NCI-H1092 treated with DMSO at 0.1 percent for 48 hours (cell line): ENCODE measurements at regions not wholly inside any gene's neighbourhood (a gene's known extent, or its start where the extent isn't known, plus 50 kb on each side); places are given as distances from the start of the nearest gene placed in this dataset.
A peak's percentile ranks its signal among the peaks of the same experiment; 100 is the strongest.

Experiments used
- DNase-seq: peaks from one replicate; lab custom pipeline; 2025; lab: John Stamatoyannopoulos, UW

DNA sequence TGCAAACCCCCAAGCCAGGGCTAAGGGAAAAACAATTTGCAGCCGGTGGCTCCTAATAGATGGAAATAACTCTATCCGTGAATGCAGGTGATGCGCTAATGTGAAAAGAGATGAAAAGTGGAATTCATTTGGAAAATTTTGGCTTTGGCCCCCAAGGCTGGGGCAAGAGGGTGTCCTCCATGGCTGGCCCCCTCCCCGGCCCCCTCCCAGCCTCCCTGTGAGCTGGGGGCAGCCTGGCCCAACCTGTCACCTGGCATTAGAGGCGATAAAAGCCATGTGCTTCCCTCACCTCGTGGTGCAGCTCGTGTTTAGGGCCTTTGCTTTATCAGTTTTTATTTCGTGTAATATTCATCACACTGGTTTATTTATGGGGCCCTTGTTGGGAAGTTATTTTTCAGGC lies 267.2 kb downstream of the ENGASE start:
- no peak for DNase-seq

DNA sequence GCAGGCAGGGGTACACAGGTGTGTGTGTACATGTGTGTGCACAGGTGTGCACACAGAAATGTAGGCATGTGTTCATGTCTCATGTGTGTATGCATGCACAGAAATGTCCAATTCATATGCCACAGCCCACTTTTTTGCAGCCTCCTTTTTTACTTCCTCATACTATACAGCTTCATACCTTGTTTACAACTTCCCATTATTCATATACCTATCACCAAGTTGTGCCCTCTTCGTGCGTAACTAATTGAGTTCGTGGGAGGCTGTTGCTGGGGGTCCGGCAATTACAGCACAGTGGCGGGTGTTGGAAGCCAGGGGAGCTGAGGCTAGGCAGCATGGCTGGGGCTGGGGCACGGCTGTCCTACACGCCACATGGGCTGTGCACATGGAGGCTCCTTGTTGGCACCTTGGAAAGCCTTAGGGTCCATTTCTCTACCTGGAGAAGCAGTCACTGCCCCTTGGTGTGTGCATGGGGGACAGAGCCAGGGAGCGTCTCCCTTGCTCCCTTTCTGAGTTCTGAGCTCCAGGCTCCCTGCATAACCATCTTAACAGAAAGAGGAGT lies 266.7 kb downstream of the ENGASE start:
- no peak for DNase-seq

DNA sequence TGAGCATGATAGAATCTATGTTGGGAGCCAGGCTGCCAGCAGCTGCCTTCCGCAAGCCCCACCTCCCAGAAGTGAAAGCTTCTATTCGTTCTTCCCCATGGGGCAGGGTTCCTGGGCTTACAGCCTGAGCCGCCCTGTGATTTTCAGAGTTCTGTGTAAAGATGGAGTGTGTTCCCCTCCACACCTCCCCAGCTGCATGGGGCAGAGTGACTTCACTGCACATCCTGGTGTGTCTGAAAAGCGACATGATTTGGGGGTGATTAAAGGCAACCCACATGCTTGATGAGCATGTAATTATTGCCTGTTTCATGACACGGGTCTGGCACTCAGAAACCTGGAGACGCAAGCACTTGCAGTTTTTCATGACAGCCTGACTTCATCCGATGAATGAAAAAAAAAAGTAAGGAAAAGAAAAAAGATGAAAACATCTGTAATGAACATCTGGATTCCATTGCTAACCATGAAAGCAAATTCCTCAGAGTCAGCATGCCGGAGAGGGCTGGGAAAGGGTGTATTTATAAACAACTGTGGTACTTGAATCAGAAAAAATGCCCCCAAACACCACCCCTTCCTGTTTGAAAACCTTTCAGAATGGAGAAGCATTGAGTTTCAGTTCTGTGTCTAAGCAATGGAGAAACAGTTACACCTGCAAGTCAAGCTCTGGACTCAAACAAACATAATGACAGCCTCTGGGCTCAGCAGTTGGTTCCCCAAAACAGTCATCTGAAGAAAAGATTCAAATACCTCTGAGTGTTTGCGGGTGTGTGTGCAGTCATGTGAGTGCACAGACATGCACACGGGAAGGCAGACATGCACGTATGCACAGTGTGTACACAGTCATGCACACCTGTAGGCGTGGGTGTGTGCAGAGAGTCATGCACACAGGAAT lies 266.0 kb downstream of the ENGASE start:
- DNase-seq, result no peak

DNA sequence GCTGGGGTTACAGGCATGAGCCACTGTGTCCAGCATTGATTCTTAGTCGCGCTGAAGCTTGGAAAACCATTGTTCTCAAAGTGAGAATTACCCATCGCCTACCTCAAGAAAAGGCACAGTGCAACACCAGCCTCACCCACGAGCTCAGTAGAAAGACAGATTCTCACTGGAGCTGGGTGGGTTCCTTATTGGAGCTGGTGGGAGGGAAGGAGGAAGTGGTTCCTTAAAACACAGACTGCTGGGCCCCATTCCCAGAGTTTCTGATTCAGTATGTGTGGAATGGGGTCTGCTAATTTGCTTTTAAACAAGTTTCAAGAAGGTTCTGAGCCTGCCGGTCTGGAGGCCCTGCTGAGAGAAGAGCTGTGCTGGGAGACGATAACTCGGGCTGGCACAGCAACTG lies 264.7 kb downstream of the ENGASE start:
- DNase-seq, result no peak

DNA sequence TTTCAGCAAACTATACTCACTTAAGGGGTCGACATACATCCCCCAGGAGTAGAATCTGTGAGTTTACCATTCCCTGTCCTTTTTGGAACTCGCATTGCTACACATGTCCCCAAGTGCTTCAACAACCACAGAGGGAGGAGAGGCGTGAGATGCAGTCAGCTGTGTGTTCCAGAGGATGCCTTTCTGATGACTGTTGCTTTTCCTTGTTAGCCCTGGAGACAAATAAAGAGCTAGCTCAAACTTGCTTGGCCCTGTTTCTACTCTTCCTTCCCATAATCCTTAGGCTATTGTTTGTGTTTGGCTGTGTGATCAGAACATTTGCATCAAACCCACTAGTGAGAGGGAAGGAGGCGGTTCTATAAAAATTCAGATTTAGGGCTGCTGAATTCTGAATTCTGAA lies 264.0 kb downstream of the ENGASE start:
- DNase-seq, result no peak

DNA sequence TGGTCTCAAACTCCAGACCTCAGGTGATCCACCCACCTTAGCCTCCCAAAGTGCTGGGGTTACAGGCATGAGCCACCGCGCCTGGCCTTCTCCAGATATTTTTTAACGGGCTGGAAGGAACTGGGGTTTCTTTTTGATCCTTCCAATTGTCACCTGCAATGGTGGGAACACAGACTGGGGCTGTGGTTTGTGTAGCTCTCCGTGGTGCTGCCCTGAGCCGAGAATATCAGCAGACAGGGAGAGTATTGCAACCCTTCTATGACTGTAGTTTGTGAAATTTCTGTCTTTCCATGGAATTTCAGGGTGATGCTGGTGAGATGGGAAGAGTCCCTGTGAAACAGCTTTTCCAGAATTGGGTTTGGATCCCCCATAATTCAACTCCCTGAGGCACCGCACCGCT lies 263.5 kb downstream of the ENGASE start:
- no peak for DNase-seq

DNA sequence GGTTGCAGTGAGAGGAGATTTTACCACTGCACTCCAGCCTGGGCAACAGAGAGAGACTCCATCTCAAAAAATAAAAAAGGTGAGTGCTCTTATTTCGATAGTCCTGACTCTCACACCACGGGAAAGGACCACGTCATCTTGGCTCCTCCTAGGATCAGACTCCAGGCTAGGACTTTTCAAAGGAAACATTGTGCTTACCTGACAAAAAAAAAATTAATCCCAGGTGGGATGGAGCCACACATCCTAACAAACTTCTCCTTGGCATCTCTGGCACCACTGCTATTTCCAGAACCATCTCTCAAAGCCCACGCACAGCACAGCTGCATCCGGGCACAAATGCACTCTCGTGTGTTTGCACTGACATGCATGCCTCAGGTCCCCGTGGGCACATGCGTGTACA lies 262.4 kb downstream of the ENGASE start:
- DNase-seq, result no peak

DNA sequence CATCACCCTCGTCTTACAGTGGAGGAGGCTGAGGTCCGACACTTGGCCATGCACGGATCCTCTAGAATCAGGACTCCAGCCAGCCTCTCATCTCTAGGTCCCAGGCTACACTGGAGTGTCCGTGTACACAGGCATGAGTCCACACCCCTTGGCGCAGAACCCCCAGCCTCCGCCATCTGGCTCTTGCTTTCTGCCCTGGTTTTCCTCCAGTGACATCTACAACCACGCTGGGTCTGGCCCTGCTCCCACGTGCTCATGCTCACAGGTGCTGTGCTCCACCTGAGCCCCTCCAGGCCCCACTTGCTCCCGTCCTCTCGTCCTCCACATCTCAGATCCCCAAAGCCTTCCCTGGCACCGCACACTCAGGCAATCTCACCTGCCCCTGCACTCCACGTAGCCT lies 260.8 kb downstream of the ENGASE start:
- no peak for DNase-seq

DNA sequence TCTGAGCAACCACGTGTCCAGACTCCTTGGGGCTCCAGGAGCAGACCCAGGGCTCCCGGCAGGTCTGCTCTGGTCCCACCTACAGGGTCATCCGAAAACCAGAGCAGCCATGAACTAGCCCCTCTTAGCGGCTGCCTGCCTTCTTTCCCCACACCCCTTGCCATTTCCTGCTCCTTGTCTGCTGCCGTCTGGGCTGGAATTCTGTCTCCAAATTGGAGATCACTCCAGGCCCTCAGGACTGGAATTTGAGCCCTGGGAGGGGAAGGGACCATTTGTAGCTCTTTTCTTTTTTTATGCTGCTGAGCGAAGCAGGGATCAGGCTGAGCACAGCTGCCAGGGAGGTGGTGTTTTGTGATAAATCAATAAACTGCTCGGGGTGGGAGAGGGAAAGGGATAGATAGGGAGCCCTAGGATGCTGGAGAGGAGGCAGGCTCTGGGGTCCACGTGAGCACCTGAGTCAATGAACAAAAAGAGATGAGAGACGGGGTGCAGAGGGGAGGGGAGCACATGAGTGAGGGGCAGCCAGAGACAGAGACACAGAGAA lies 257.5 kb downstream of the ENGASE start:
- peak; percentile 20 for DNase-seq

DNA sequence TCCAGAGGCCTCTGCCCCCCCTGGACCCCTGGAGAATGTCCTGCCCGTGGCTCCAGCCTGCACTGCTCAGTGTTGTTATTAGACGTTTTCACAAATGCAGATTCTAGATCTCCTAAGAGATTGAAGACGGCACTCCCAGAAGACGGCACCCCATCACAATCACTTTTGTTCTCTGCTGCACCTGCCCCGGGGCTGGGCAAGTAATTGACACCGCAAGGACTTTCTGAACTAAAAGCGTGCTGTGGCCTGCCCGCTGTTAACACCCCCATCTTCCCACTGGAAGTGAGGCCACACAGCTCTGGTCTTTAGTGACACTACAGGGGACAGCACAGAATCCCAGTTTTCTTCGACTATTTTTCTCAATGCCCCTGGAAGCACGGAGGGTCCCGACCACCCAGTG lies 256.9 kb downstream of the ENGASE start:
- no peak for DNase-seq

DNA sequence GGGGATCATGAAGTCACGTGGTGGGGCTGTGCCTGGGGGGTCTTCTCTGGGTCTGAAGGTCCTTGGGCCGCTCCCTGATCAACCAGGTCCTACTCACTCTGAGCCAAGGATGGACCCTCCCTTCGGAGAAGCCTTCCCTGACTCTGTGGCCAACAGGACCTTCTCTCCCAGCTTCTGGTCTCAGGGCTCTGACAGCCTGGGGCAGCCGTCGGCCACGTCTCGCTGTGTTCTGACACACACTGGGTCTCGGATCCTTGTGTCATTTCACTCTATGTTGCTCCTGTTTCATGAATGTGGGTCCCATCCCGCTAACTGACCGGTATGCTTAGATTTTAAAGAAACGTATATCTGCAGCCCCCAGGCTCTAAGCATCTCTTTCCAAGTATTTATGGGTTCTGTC lies 256.1 kb downstream of the ENGASE start:
- no peak for DNase-seq

DNA sequence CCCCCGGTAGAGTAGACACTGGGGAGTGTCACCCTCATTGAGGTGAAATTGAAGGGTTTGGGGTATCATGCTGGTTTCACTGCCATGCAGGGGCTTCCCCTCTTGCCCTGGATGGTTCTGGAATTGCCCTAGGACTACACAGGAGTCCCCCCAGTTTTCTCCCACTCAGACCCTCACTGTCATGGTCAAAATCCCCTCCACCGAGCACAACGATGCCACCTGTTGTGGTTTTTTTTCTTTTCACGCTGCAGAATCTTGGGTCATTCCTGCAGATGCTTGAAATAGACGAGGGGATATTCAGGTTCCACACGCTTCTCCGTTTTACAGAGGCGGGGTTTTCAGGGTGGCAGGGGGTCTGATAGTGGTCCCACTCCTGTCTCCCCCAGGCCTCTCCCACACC lies 255.6 kb downstream of the ENGASE start:
- DNase-seq, result no peak

DNA sequence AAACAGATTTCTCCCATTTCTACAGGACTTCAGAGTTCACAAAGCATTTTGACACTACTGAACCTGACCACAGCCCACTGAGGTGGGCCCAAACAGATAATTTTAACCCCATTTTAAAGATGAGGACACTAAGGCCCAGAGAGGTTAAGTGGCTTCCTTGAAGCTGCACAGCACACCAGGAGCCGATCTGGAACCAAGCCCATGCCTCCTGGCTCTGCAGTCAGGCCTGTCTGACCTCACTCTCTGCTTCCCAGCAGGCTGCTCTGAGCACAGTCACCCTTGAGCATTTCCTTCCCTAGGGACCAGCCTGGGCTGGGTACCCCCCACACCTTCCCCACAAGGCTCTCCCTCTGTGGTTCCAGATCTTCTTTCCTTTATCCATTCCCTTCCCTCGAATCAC lies 252.2 kb downstream of the ENGASE start:
- no peak for DNase-seq

DNA sequence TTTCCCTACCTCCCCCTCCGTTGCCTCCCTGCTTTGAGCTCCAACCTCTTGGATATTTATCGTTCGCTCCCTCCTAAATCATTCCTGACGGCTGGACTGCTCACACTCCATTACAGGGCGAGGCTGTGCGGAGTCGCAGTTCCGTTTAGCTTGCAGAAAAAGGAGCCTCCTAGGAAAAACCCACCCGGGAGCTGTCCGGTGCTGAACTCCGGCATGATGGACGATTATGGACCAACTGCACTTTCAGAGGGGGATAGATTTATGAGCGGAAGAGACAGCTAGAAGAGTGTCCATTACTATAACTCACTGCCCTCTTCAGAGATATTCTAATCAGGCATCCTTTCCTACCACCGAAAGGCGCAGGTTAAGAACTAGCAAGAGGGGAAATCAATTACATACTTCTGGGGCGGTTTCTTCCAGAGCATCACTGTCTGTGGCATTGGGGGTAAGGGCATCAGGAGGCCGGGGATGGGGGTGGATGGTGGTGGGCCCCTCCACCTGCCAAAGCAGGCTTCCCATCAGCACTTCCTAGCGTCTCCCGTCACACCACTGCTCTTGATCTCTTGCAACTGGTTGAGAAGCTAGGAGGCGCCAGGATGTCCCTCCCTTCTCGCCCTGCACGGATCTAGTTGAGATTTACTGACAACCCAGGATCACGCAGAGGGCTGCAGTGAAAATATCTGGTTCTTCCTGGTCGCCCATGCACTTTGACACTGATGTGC lies 251.2 kb downstream of the ENGASE start:
- DNase-seq, result no peak

DNA sequence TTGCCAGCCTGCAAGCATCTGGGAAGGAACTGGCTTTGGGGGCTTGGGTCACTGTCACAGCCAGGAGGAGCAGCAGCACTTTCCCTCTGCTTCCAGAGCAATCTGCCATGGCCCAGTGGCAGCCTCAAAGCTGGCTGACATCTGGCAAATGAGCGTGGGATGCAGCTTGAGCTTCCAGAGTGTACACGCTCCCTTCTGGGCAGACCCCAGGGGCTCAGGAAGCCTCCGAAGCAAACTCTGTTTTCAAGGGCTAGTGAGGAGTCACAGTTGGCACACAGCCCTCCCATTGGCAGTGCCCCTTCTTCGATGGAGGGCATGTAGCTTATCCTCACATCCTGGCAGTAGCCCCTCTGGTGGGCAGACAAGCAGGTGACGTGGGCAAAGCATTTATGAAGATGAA lies 249.6 kb downstream of the ENGASE start:
- DNase-seq, result no peak

DNA sequence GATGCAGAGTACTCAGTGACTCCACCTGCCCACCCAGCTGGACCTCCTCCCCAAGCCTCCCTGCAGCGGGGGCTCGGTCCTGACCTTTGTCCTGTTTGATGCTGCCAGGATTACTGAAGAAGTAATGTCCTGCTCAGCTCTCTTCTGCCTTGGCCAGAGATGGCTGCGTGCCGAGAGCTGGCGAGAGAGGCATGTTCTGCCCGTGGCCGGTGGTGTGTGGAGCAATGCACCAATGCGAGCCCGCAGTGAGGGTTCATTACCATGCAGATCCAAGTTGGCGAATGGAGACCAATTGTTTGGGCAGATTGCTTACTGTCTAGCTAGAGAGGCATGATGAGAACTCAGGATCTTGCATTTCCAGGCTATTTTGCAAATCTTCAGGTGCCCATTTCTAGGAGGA lies 248.9 kb downstream of the ENGASE start:
- DNase-seq, result no peak

DNA sequence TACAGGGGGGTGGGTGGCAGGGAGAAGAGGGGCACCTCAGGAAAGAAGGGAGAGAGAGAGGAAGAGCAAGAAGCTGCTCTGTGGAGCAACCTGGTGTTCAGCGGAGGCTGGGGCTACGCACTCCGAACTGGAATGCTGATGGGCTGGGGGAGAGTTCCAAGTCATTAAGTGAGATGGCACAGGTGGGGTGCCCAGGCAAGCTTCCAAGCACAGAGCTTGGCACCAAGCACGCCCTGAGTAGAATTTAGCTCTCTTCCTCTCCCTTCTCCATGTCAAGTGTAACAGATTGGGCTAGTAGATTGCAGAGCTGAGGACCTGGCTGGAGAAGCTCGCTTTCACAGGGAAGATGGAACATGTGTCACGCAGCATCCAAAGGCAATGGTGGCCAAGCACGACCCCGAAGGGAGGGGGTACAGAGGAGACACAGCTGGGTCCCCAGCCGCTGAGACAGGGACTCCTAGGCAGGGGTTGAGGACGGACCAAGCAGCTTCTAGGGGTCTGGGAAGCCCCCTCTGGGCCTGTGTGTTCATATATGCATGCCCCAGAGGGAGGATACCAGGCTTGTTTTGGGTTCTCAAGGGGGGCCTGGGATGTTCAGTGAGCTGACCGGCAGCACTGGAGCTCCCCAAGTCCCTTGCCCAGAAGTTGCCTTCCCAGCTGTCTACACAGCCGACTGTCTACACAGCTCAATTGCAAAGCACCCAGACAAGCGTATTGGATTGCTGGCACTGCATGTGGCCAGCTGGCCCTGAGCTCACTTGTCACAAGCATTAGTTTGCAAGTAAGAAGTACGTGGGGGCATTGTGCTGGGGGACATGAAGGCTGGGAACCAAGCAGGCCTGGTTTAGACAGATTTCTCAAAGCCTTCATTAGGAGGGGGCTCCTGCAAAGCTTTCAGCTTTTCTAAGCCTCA lies 247.8 kb downstream of the ENGASE start:
- no peak for DNase-seq

DNA sequence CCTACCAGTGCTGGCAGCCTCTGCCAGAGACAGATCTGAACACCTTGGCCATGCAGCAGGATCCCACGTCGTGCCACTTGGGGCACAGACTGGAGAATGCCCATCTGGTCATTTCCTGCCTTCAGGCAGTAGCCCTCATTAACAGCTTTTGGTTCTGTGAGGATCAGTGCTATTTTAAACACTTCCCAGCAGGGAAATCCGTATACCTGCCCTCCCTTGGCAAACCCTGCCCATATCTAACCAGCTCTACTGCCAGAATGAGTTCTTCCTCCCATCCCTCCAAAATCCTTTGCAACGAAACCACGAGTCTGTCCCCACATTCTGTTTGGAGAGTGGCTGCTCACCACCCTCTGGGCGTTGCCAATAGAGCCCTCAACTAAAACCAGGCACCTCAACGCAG lies 245.7 kb downstream of the ENGASE start:
- no peak for DNase-seq

DNA sequence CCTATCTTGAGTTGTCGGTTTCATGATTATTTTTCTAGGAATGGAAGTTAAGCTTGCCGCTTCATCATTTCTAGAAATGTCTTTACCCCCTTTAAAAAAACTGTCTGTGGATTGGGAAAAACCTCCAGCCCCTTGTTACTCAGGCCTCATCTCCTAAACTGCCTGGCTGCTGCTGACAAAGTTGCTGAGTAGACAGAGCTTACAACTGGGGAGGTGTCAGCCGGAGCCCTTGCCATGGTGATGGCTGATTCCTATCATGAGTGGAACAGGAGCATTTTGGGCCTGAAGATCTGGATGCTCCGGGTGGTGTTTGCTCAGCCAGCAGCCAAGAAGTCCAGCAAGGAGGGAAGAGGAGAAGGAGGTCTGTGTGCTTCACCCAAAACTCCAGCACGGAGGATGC lies 243.3 kb downstream of the ENGASE start:
- no peak for DNase-seq

DNA sequence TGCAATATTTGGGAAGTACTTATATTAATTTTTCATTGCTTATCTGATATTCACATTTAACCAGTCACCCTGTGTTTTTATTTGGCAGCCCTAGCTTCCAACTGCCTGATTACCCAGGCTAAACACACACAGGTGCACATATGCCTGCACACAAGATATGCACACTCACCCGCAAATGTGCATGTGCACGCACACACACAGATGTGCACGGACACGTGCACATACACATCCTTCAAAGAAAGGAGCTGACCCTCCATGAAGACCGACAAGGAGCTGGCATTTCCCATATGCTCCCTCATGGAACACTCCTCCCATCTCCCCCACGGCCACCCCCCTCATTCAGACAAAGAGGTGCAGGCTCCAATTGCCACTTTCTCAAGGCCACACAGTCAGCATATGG lies 242.2 kb downstream of the ENGASE start:
- no peak for DNase-seq

DNA sequence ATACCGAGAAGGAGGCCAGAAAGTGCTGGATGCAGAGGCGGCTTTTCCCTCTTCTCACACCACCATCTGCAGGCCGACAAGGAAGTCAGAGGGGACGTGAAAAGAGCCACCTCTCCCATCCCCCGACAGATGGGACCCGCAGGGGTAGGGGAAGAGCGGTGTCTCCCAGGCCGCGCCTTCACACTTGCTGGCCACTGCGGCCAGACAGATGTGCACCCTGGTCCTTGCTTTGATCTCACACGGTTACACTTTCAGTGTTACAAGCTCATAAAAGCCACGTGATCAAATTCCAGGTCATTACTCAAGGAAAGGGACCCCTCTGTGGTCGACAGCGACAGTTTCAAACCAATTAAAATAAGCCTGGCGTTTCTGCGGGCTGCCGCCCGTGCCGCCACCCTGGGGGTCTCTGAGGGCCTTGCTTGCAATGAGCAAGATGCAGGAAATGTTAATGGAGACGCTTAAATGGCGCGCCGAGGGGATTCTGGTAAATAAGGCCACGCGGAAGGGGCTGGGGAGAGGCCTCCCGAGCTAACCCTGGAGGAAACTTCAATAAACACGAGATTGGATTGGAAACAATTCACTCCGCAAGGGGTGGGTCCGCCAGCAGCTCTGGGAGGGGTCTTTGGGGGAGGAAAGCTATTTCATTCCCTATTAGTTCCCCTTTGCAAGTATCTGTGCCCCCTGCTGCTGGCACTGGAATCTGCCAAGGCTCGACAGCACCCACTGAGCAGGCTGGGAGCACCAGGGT lies 240.9 kb downstream of the ENGASE start:
- DNase-seq, result no peak
